ENCODE measurements at regions not wholly inside any gene's neighbourhood (a gene's known extent, or its start where the extent isn't known, plus 50 kb on each side); places are given as distances from the start of the nearest gene placed in this dataset.

DNA sequence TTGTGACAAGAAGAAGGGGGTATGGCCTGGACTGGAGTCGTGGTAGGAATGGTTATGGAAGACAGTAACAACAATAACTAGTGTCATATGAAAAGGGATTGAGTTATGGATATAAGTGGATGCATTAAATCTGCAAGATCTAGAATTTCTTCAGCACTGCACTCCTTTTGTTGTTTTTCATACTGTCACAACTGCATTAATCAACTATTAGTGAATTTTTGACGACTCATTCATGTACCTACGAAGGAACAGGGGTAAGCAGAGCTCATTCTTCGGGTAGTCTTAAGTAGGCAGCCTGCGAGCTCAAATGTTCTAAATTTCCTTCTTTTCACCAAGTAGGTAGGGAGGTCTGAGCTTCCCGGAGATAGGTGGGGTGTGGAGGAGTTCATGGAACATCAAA, 109.7 kb upstream of the UPP2 start:
- DNase-seq (no peak), ATAC-seq (no peak)
- H3K4me3 ChIP-seq: no peak overlapping the region
- no peaks in the 10 kb centered on the region for H3K9me3 ChIP-seq
- no peaks in the 10 kb centered on the region for H3K4me1 ChIP-seq
- intact Hi-C loops (cut with DNase I): no loop called here
- no peaks in the 10 kb centered on the region for H3K36me3 ChIP-seq
- TF ChIP-seq, protein P1, sequence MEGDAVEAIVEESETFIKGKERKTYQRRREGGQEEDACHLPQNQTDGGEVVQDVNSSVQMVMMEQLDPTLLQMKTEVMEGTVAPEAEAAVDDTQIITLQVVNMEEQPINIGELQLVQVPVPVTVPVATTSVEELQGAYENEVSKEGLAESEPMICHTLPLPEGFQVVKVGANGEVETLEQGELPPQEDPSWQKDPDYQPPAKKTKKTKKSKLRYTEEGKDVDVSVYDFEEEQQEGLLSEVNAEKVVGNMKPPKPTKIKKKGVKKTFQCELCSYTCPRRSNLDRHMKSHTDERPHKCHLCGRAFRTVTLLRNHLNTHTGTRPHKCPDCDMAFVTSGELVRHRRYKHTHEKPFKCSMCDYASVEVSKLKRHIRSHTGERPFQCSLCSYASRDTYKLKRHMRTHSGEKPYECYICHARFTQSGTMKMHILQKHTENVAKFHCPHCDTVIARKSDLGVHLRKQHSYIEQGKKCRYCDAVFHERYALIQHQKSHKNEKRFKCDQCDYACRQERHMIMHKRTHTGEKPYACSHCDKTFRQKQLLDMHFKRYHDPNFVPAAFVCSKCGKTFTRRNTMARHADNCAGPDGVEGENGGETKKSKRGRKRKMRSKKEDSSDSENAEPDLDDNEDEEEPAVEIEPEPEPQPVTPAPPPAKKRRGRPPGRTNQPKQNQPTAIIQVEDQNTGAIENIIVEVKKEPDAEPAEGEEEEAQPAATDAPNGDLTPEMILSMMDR (IDR thresholded peaks at IDR 0.05): no peak
- H3K27me3 ChIP-seq: no peaks in the 10 kb centered on the region
- no peak overlapping the region for H3K27ac ChIP-seq

- Histone ChIP-seq H3K27ac (no peak overlapping the region), H3K27me3 (no peaks in the 10 kb centered on the region), H3K36me3 (no peaks in the 10 kb centered on the region), H3K4me1 (no peaks in the 10 kb centered on the region), H3K9me3 (no peaks in the 10 kb centered on the region), H3K4me3 (no peak overlapping the region)
- DNase-seq (no peak), ATAC-seq (no peak)
- intact Hi-C loops (cut with DNase I): no loop called here
- TF ChIP-seq, protein P1 (IDR thresholded peaks at IDR 0.05): no peak
These were observed 111.5 kb upstream of the UPP2 start for GRCh38 chr2:157990173-157990572.

DNA sequence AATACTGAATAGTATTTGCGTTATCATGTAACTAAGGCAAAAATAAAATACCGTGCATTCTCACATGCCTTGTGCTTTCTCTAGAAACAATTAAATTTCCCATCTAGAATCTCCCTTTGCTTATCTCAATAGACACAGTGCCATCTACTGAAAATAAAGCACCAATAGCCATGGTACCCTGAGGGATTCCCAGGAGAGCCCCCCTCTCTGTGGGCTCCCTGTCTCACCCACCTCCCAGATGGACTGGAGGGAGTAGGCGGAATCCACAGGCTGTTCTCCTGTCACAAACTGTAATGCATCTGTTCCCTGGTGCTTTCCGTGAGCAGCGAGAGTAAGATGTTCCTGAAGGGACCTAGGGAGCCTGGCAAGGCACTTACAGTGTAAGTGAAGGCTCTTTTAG, 112.4 kb upstream of the UPP2 start:
- intact Hi-C loops (cut with DNase I): no loop called here
- Histone ChIP-seq H3K9me3 (no peaks in the 10 kb centered on the region), H3K27me3 (no peaks in the 10 kb centered on the region), H3K4me1 (no peaks in the 10 kb centered on the region), H3K27ac (no peak overlapping the region), H3K36me3 (no peaks in the 10 kb centered on the region), H3K4me3 (no peak overlapping the region)
- TF ChIP-seq, protein P1 (IDR thresholded peaks at IDR 0.05): no peak
- DNase-seq (no peak), ATAC-seq (no peak)

DNA sequence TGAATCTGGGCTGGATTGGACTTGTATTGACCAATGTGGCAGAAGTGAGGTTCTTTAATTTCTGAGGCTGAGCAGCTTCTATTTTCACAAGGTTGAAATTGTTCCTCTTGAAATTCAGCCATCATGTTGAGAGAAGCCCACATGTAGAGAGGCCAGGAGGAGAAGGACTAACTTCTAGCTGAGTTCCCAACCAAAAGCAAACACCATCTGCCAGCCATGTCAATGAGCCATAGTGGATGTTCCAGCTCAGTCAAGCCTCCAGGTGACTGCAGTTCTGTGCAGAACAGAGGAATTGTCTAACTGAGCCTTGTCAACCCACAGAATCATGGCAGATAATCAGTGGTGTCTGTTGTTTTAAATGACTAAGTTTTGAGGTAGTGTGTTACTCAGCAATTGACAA, 110.6 kb upstream of the ACVR1 start:
- Histone ChIP-seq H3K4me1 (no peaks in the 10 kb centered on the region), H3K36me3 (no peaks in the 10 kb centered on the region), H3K9me3 (no peaks in the 10 kb centered on the region), H3K27me3 (no peaks in the 10 kb centered on the region), H3K27ac (no peak overlapping the region), H3K4me3 (no peak overlapping the region)
- ATAC-seq: no peak
- DNase-seq: no peak
- TF ChIP-seq, protein P1 (IDR thresholded peaks at IDR 0.05): no peak
- intact Hi-C loops (cut with DNase I): no loop called here

- no peak for DNase-seq
- H3K27me3 ChIP-seq: no peaks in the 10 kb centered on the region
- H3K27ac ChIP-seq: no peak overlapping the region
- H3K9me3 ChIP-seq: peaks cover 0 to 15% of the 10 kb centered on the region in 2 donors
- H3K4me3 ChIP-seq: no peak overlapping the region
- H3K4me1 ChIP-seq: no peaks in the 10 kb centered on the region
- ATAC-seq: no peak
- intact Hi-C loops (cut with DNase I): no loop called here
- no peaks in the 10 kb centered on the region for H3K36me3 ChIP-seq
- TF ChIP-seq, protein P1 (IDR thresholded peaks at IDR 0.05): no peak
These were observed 108.7 kb upstream of the ACVR1 start for GRCh38 chr2:157984866-157985265.

All from left lung (tissue), 4 donors.